ENCODE measurements at regions not wholly inside any gene's neighbourhood (a gene's known extent, or its start where the extent isn't known, plus 50 kb on each side); places are given as distances from the start of the nearest gene placed in this dataset.

DNA sequence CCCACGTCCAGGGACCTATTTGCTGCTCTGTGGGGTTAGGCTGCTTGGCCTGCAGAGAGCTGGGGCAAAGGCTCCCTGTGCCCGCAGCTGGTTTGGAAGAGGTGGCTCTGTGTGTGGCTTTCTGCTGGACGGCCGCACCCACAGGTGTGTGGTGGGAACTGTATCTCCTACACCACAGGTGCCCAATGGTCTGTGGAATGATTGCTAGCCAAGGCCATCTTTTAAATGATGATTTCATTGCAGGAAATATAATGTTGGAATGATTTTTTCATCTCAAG, 178.4 kb downstream of the DLL1 start:
- H3K27ac ChIP-seq, result no peak overlapping the region
- H3K9me2 ChIP-seq (ENCODE audit: insufficient read depth), result no peaks in the 10 kb centered on the region
- 63 to 65% methylated on average over 4 of the region's 4 CpGs for WGBS, 2 experiments (ENCODE audit: low coverage in 1 of 2, low lambda C conversion rate in 2 of 2, missing lambda C conversion rate in 2 of 2)
- no peaks in the 10 kb centered on the region for H3K36me3 ChIP-seq (ENCODE audit: low read depth)
- H3K27me3 ChIP-seq (replicated peaks; ENCODE audit: insufficient read depth), result no peaks in the 10 kb centered on the region
- no peak overlapping the region for H3K4me2 ChIP-seq (ENCODE audit: unreplicated experiment)
- H3K9me3 ChIP-seq (ENCODE audit: low read depth), result no peaks in the 10 kb centered on the region
- no peak for TF ChIP-seq EZH2phosphoT487 (IDR thresholded peaks at IDR 0.05; ENCODE audit: insufficient read depth, low read depth)
- TF ChIP-seq EZH2 (IDR thresholded peaks at IDR 0.05; ENCODE audit: insufficient read depth, poor library complexity, severe bottlenecking), result no peak
- H3F3A ChIP-seq (ENCODE audit: insufficient read depth), result no peaks in the 10 kb centered on the region
- H2AFZ ChIP-seq, result no peak overlapping the region
- in situ Hi-C loops (cut with MboI), result no loop called here
- H3K4me1 ChIP-seq (ENCODE audit: insufficient read depth), result no peaks in the 10 kb centered on the region
- H3K4me3 ChIP-seq, result no peak overlapping the region
- no peaks in the 10 kb centered on the region for H3K79me2 ChIP-seq (ENCODE audit: insufficient read depth)
- no peak for DNase-seq
- H4K20me1 ChIP-seq (ENCODE audit: insufficient read depth), result no peaks in the 10 kb centered on the region
- H3K9ac ChIP-seq, result no peak overlapping the region

DNA sequence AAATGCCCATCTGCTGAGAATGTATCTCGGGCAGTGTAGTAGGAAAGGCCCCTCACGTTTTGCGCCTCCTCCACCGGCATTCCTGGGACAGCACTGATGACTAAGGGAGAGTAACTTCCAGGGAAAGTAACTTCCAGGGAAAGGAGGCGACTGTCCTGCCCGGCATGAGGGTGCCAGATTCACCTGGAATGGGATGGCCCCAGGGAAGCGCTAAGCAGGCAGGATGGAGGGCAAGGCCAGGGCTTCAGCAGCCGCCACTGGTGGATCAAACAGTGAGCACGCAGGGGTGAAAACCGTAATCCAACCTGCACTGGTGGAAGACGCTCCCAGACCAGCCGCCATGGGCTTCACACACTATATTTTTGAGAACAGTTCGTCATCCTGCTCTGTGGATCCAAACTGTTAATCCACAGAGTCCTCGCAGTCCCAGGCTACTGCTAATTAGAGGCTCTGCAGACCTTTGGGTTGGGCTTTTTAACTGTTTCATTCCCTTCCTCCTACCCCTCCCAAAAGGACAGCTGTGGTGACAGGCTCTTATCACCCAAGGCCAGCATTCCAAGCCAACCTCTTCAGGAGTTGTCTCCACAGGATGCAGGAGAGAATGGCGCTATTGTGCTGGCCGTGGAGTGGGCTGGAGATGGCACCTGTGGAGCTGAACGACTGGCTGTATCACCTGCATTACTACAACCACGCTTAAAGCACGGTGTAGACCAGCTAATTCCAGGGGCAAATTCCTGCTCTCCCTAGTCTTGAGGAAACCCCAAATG, 178.9 kb downstream of the DLL1 start:
- H3K36me3 ChIP-seq (ENCODE audit: low read depth), result no peaks in the 10 kb centered on the region
- 58 to 65% methylated on average over 19 of the region's 19 CpGs for WGBS, 2 experiments (ENCODE audit: low coverage in 1 of 2, low lambda C conversion rate in 2 of 2, missing lambda C conversion rate in 2 of 2)
- DNase-seq, result no peak
- no peaks in the 10 kb centered on the region for H3F3A ChIP-seq (ENCODE audit: insufficient read depth)
- H3K4me2 ChIP-seq (ENCODE audit: unreplicated experiment), result no peak overlapping the region
- H3K9me3 ChIP-seq (ENCODE audit: low read depth), result no peaks in the 10 kb centered on the region
- H3K4me3 ChIP-seq, result no peak overlapping the region
- no peak overlapping the region for H2AFZ ChIP-seq
- in situ Hi-C loops (cut with MboI), result no loop called here
- H4K20me1 ChIP-seq (ENCODE audit: insufficient read depth), result no peaks in the 10 kb centered on the region
- H3K9ac ChIP-seq, result no peak overlapping the region
- H3K79me2 ChIP-seq (ENCODE audit: insufficient read depth), result no peaks in the 10 kb centered on the region
- H3K9me2 ChIP-seq (ENCODE audit: insufficient read depth), result no peaks in the 10 kb centered on the region
- no peak overlapping the region for H3K27ac ChIP-seq
- H3K27me3 ChIP-seq (replicated peaks; ENCODE audit: insufficient read depth), result no peaks in the 10 kb centered on the region
- H3K4me1 ChIP-seq (ENCODE audit: insufficient read depth), result no peaks in the 10 kb centered on the region
- TF ChIP-seq EZH2 (IDR thresholded peaks at IDR 0.05; ENCODE audit: insufficient read depth, poor library complexity, severe bottlenecking) (no peak), EZH2phosphoT487 (IDR thresholded peaks at IDR 0.05; ENCODE audit: insufficient read depth, low read depth) (no peak)

DNA sequence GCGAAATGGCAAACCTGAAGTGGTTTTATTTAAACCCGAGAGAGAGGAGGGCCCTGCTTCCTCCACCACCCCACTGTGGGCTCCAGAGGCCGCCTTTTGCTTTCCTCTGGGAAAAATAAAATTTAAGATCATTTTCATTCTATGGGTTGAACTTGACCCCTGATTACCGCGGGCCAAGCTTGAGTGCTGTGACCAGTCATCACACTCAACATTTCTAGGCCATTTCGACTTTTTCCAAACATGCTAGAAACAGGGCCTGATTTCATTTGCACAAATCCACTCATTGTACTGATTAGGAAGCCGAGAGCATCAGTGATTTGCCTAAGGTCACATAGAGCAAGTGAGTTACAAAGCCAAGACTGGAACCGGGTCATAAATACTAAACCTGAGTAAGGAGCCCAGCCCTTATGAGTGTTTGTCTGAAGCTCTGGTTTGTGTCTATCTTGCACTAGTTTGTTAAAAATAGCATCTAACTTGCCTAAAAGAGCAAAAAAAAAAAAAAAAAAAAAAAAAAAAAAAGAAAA, 179.7 kb downstream of the DLL1 start:
- Histone ChIP-seq H3K79me2 (ENCODE audit: insufficient read depth) (no peaks in the 10 kb centered on the region), H3K9me2 (ENCODE audit: insufficient read depth) (no peaks in the 10 kb centered on the region), H3K36me3 (ENCODE audit: low read depth) (no peaks in the 10 kb centered on the region), H3K4me1 (ENCODE audit: insufficient read depth) (no peaks in the 10 kb centered on the region), H3K27ac (no peak overlapping the region), H3K27me3 (replicated peaks; ENCODE audit: insufficient read depth) (no peaks in the 10 kb centered on the region), H3K4me3 (no peak overlapping the region), H3K4me2 (ENCODE audit: unreplicated experiment) (no peak overlapping the region), H2AFZ (no peak overlapping the region), H4K20me1 (ENCODE audit: insufficient read depth) (no peaks in the 10 kb centered on the region), H3K9ac (no peak overlapping the region), H3K9me3 (ENCODE audit: low read depth) (no peaks in the 10 kb centered on the region), H3F3A (ENCODE audit: insufficient read depth) (no peaks in the 10 kb centered on the region)
- in situ Hi-C loops (cut with MboI), result no loop called here
- WGBS, 2 experiments (ENCODE audit: low coverage in 1 of 2, low lambda C conversion rate in 2 of 2, missing lambda C conversion rate in 2 of 2), result 59 to 63% methylated on average over 8 of the region's 8 CpGs
- DNase-seq, result no peak
- TF ChIP-seq EZH2phosphoT487 (IDR thresholded peaks at IDR 0.05; ENCODE audit: insufficient read depth, low read depth) (no peak), EZH2 (IDR thresholded peaks at IDR 0.05; ENCODE audit: insufficient read depth, poor library complexity, severe bottlenecking) (no peak)

DNA sequence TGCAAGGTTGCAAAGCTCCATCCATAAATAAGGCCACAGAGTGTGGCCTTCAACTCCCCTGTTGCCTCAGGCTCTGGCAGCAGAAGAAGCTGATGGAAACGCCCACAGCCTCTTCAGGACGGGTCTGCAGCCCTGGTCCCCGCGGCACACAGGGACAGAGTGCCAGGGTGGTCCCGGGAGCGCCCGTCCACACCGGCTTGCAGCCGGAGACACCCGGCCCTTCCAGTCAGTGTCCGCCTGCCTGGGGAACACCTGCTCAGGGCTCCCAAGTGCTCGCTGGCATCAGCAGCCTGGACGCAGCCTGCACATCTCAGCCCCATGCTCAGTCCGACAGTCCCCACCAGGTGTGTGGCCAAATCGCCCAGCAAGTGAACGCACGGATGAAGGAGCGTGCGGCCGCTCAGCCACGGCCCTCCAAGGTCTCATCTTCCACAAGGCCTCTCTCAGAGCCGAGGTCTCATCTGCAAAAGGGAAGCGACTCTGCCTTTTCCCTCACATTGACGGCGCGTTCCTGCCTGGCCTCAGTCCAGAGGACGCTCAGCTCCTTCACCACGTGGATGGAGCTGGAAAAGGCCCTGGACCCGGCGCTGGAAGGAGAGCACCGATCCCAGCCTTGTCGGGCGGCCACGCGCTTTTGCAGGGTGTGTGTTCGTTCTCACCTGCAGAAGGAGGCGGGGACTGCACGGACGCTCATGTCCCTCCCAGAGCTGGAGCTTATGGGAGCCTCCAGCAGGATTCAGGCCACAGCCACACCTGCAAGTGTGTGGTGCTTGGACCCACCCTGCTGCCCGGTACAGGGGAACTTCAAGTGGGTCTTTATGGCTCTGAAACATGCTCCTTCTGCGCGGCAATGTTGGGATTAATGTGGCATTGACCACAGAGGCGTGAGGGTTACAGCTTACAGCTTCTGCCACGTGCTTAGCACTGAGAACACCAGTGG, 180.4 kb downstream of the DLL1 start:
- H3K4me1 ChIP-seq (ENCODE audit: insufficient read depth), result no peaks in the 10 kb centered on the region
- no peak for DNase-seq
- H3K4me2 ChIP-seq (ENCODE audit: unreplicated experiment), result no peak overlapping the region
- H3F3A ChIP-seq (ENCODE audit: insufficient read depth), result no peaks in the 10 kb centered on the region
- in situ Hi-C loops (cut with MboI), result no loop called here
- H3K4me3 ChIP-seq, result no peak overlapping the region
- H3K9ac ChIP-seq, result no peak overlapping the region
- H3K9me2 ChIP-seq (ENCODE audit: insufficient read depth), result no peaks in the 10 kb centered on the region
- H3K27ac ChIP-seq, result no peak overlapping the region
- 76 to 77% methylated on average over 38 to 44 of the region's 44 CpGs for WGBS, 2 experiments (ENCODE audit: low coverage in 1 of 2, low lambda C conversion rate in 2 of 2, missing lambda C conversion rate in 2 of 2)
- H3K36me3 ChIP-seq (ENCODE audit: low read depth), result no peaks in the 10 kb centered on the region
- no peaks in the 10 kb centered on the region for H3K27me3 ChIP-seq (replicated peaks; ENCODE audit: insufficient read depth)
- H4K20me1 ChIP-seq (ENCODE audit: insufficient read depth), result no peaks in the 10 kb centered on the region
- no peaks in the 10 kb centered on the region for H3K9me3 ChIP-seq (ENCODE audit: low read depth)
- TF ChIP-seq EZH2phosphoT487 (IDR thresholded peaks at IDR 0.05; ENCODE audit: insufficient read depth, low read depth) (no peak), EZH2 (IDR thresholded peaks at IDR 0.05; ENCODE audit: insufficient read depth, poor library complexity, severe bottlenecking) (no peak)
- no peak overlapping the region for H2AFZ ChIP-seq
- no peaks in the 10 kb centered on the region for H3K79me2 ChIP-seq (ENCODE audit: insufficient read depth)
